ENCODE measurements at regions not wholly inside any gene's neighbourhood (a gene's known extent, or its start where the extent isn't known, plus 50 kb on each side); places are given as distances from the start of the nearest gene placed in this dataset.
"Not testable (repeated sequence)": the region's sequence is repeated elsewhere in the genome, so short reads cannot be mapped to it uniquely, and the experiment has no call there.

GRCh38 chr12:23236066-23236780 lies 611.3 kb downstream of the ETNK1 start:
- no peak for TF ChIP-seq CTCF (IDR thresholded peaks at IDR 0.05; ENCODE audit: insufficient read depth, missing control alignments)
- no peak for FAIRE-seq
- no peak for DNase-seq (ENCODE audit: insufficient read length, low spot score)

- TF ChIP-seq CTCF (IDR thresholded peaks at IDR 0.05; ENCODE audit: insufficient read depth, missing control alignments) = no peak
- FAIRE-seq (no peak), DNase-seq (ENCODE audit: insufficient read length, low spot score) (no peak)
Measured at GRCh38 chr12:23236811-23237210, 611.8 kb downstream of the ETNK1 start.

- DNase-seq (ENCODE audit: insufficient read length, low spot score) = no peak
- TF ChIP-seq CTCF (IDR thresholded peaks at IDR 0.05; ENCODE audit: insufficient read depth, missing control alignments) = no peak
- no peak for FAIRE-seq
Measured at GRCh38 chr12:23238190-23238589, 613.2 kb downstream of the ETNK1 start.

GRCh38 chr12:23238957-23239356 lies 614.0 kb downstream of the ETNK1 start:
- DNase-seq (ENCODE audit: insufficient read length, low spot score) = no peak

GRCh38 chr12:23245186-23245585 lies 620.2 kb downstream of the ETNK1 start:
- no peak for FAIRE-seq
- no peak for TF ChIP-seq CTCF (IDR thresholded peaks at IDR 0.05; ENCODE audit: insufficient read depth, missing control alignments)
- no peak for DNase-seq (ENCODE audit: insufficient read length, low spot score)

More at GRCh38 chr12:23238957-23239356, 614.0 kb downstream of the ETNK1 start:
- no peak for TF ChIP-seq CTCF (IDR thresholded peaks at IDR 0.05; ENCODE audit: insufficient read depth, missing control alignments)
- FAIRE-seq = no peak

GRCh38 chr12:23253191-23253590 lies 628.2 kb downstream of the ETNK1 start:
- no peak for DNase-seq (ENCODE audit: insufficient read length, low spot score)
- no peak for TF ChIP-seq CTCF (IDR thresholded peaks at IDR 0.05; ENCODE audit: insufficient read depth, missing control alignments)
- FAIRE-seq = no peak

GRCh38 chr12:23253910-23254309 lies 628.9 kb downstream of the ETNK1 start:
- FAIRE-seq; DNase-seq (ENCODE audit: insufficient read length, low spot score): not testable (repeated sequence)
